T47D (cell line): ENCODE measurements at regions not wholly inside any gene's neighbourhood (a gene's known extent, or its start where the extent isn't known, plus 50 kb on each side); places are given as distances from the start of the nearest gene placed in this dataset.

Experiments
- DNase-seq, 2 experiments: peaks; one replicate each; pipeline versions ENCODE4 v3.0.0 to v3.0.0-alpha.2; 2011 to 2012; ENCODE audit warnings: low read depth in 1 of 2, low spot score in 1 of 2
- JUND ChIP-seq: IDR thresholded peaks from 2 replicates; pipeline ENCODE4 v1.6.1; 2012; ENCODE audit warnings: low read depth
- in situ Hi-C: cut with HindIII; loops from 2 replicates; pipeline ENCODE4 v1.10.0; 2016; ENCODE audit warnings: low sequenced_read_pairs, low pct_unique_long_range_greater_than_20kb

DNA sequence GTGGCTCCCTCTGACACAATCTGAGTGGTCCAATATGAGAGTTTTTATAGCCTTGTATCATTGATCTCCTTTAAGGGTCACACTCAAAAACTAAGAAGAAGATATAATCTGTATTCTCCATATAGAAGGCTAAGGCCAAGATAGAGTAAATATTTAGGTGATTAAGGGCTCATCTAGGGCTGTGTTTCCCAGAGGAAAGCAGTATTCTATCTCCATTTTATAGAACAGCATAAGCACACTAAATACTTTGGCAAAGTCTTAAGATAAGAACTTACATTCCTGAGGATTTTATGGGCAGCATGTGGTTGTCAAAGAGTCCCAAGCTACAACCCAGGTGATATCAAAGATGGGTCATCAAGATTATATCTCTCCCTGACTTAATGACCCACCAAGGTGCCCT lies 377.6 kb downstream of the KIF16B start:
- in situ Hi-C loops, result no loop called here
- DNase-seq, result no peak
- TF ChIP-seq JUND, result no peak

GRCh38 chr20:16194617-16195360 lies 378.5 kb downstream of the KIF16B start:
- in situ Hi-C loops, result no loop called here
- no peak for TF ChIP-seq JUND
- DNase-seq, result no peak

DNA sequence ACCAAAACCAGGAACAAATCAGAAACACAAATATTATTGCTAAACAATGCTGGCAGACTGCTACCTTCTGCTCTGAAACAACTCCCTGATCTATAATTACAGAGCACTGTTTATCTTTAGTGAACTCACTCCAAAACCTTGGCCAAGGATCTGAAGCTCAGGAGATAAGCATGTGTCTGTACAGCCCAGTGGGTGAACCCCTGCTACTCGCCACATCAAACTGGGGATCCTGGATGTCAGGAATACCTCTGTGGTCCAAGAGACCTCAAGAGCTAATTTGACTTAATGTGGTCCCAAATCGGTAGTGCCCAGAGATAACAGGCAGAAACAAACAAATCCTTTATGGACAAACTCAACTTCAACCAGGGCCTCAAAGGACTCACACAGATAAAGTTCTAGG lies 381.8 kb downstream of the KIF16B start:
- in situ Hi-C loops, result no loop called here
- TF ChIP-seq JUND, result no peak
- no peak for DNase-seq

GRCh38 chr20:16189371-16189770 lies 383.9 kb downstream of the KIF16B start:
- TF ChIP-seq JUND, result no peak
- in situ Hi-C loops, result no loop called here

GRCh38 chr20:16187956-16188616 lies 385.2 kb downstream of the KIF16B start:
- in situ Hi-C loops, result no loop called here

More at GRCh38 chr20:16189371-16189770, 383.9 kb downstream of the KIF16B start:
- no peak for DNase-seq

GRCh38 chr20:16179919-16180318 lies 393.3 kb downstream of the KIF16B start:
- DNase-seq, result no peak
- no peak for TF ChIP-seq JUND
- in situ Hi-C loops, result no loop called here

More at GRCh38 chr20:16187956-16188616, 385.2 kb downstream of the KIF16B start:
- no peak for TF ChIP-seq JUND
- no peak for DNase-seq

DNA sequence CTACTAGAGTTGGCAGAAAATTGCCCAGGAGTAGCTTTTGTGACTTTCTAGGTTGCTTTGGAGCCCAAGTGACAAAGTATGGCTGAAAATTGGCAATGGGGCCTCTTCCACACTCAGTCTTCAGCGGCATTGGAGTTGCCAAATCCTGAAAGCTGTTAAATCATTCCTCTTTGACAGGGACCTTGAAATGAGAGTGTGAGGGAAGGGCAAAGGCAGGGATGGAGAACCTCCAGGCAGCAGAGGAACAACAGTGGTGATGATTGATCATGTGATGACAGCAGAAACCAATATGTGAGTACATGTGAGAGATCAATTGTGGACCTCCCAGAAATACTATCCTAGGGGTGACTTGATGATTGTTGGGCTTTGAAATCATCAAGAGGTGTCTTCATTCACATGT lies 393.9 kb downstream of the KIF16B start:
- in situ Hi-C loops, result no loop called here
- TF ChIP-seq JUND, result no peak
- no peak for DNase-seq

DNA sequence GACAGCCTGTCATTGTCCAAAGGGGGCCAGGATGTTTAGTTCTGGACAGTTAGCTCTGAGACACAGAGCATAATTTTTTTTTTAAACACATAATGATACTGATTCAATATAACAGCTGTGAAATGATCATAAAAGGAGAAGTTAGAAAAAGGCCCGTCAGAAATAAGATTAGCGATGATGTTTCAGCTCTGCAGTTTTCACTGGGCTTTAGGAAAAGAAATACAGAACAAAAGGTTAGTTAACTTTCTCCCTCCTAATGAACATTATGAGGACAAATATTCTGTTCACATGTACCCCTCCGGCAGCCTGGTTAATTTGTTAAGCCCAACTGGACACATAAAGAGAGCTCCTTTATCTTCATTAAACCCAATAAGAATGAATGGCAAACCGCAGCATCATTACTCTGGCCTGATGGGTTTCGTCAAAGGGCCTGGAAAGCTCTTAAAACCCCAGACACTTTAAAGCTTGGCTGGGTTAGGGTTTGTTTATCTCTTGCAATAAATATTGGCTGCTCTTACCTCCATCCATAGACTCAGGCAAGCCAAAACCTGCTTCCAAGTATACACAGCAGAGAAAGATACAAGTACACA lies 394.6 kb downstream of the KIF16B start:
- no peak for TF ChIP-seq JUND
- DNase-seq, result no peak
- in situ Hi-C loops, result no loop called here

DNA sequence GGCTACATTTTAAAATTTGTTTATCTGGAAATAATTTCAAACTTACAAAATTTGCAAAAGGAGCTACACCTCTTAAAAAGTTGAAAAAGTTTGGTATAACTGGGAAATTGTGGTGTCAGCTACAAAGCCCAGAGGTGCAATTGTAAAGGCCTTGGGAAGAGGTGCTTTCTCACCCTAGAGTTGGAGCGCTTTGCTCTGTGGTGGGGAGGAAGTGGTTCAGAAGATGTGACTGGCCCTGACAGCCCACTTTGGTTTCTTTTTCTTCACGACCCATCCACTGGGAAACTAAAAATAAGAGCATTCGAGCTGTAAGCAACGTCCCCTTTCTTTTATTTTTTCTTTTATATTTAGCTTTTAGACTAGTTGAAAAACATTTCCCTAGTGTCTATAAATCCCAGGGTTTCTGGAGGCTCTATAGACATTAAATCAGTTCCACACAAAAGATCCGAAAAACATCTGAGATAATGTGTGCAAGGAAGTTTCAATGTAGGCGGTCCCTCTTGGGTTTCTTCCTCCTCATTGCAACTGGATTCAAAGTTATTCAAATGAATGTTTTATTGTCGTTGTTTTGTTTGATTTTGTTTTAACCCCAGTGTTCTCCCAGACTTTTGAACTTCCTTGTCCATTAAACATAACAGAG lies 397.8 kb downstream of the KIF16B start:
- in situ Hi-C loops, result no loop called here
- no peak for TF ChIP-seq JUND
- DNase-seq, result no peak

DNA sequence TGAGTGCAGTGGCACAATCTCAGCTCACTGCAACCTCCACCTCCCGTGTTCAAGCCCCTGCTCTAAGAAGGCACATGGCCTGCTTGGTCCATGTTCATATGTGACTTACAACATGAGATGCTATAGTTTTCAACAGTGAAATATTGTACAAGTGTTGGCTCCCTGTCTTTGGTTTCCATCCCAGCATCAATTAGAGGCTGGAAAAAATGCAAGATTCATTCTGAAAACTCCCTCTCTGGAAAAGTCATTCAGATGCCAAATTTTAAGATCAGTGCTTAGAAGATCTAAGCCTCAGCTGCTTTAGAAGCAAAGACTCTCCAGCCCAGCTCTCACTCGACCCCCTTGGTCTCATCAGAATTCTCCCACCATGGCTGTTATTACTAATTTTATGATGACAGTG lies 398.9 kb downstream of the KIF16B start:
- in situ Hi-C loops, result no loop called here
- no peak for TF ChIP-seq JUND
- no peak for DNase-seq

DNA sequence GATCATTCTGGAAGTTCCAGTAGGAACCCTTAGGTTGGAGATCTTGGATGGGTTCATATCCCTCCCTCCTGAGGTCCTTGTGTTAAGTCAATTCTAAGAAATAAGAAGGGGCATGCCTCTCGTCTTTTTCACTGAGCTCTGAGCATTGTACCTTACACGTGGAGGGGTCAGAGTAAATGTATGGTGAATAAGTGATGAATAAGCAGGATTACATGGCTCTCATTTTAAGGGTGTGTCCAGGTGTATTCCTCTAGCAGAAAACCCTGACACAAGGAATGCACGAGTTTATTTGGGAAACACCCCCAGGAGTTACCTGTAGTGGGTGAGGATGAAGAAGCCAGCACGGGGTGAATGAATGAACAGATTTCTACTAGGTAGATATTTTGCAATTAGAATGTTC lies 400.2 kb downstream of the KIF16B start:
- in situ Hi-C loops, result no loop called here
- TF ChIP-seq JUND, result no peak

GRCh38 chr20:16171180-16171579 lies 402.1 kb downstream of the KIF16B start:
- no peak for DNase-seq
- TF ChIP-seq JUND, result no peak
- in situ Hi-C loops, result no loop called here

More for the DNA sequence above, 400.2 kb downstream of the KIF16B start:
- DNase-seq, result no peak
